ENCODE measurements at regions not wholly inside any gene's neighbourhood (a gene's known extent, or its start where the extent isn't known, plus 50 kb on each side); places are given as distances from the start of the nearest gene placed in this dataset.

DNA sequence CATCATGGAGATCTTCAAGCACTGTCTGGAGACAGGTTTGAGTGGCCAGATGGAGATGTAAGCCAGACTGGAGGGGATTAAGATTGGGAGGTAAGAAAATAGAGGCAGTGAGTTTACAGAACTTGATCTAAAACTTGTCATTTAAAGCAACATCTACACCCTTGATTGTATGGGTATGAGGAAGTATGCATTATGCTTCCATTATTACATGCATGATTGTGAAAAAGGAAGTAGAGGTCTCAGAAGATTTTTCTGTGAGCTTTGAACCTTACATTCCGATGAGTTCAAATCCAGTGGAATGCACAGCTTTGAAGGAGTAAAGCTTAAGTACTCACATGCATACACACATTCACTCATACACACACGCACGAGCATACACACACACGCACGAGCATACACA lies 550.8 kb downstream of the MED13L start:
- no peaks in the 10 kb centered on the region for H3K9me3 ChIP-seq (ENCODE audit: low read length)
- H3K4me3 ChIP-seq (ENCODE audit: low read length) = no peak overlapping the region
- no peaks in the 10 kb centered on the region for H3K36me3 ChIP-seq (ENCODE audit: low read depth, low read length)
- H3K27ac ChIP-seq (ENCODE audit: low read length) = no peak overlapping the region
- peaks cover 63% of the 10 kb centered on the region for H3K27me3 ChIP-seq (ENCODE audit: low read length)
- no TSS peak for BruUV-seq (replicated peaks)
- no peak for ATAC-seq
- intact Hi-C loops (cut with micrococcal nuclease) = no loop called here
- no peak overlapping the region for H3K9ac ChIP-seq (ENCODE audit: low read length)
- ChIA-PET CTCF (no interaction called here), POLR2A (ENCODE audit: unreplicated experiment) (no interaction called here)
- TF ChIP-seq, protein P1, sequence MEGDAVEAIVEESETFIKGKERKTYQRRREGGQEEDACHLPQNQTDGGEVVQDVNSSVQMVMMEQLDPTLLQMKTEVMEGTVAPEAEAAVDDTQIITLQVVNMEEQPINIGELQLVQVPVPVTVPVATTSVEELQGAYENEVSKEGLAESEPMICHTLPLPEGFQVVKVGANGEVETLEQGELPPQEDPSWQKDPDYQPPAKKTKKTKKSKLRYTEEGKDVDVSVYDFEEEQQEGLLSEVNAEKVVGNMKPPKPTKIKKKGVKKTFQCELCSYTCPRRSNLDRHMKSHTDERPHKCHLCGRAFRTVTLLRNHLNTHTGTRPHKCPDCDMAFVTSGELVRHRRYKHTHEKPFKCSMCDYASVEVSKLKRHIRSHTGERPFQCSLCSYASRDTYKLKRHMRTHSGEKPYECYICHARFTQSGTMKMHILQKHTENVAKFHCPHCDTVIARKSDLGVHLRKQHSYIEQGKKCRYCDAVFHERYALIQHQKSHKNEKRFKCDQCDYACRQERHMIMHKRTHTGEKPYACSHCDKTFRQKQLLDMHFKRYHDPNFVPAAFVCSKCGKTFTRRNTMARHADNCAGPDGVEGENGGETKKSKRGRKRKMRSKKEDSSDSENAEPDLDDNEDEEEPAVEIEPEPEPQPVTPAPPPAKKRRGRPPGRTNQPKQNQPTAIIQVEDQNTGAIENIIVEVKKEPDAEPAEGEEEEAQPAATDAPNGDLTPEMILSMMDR (conservative IDR thresholded peaks at IDR 0.05; ENCODE audit: low read depth, low read length) = no peak
- no peak for TF ChIP-seq EZH2phosphoT487 (IDR thresholded peaks at IDR 0.05; ENCODE audit: borderline replicate concordance, low read length)
- TF ChIP-seq EZH2 (IDR thresholded peaks at IDR 0.05; ENCODE audit: low read length, unreplicated experiment) = no peak
- no peaks in the 10 kb centered on the region for H3K9me2 ChIP-seq (replicated peaks; ENCODE audit: low read length)
- no peaks in the 10 kb centered on the region for H4K20me1 ChIP-seq (ENCODE audit: low read length)
- no peak for DNase-seq
- H3F3A ChIP-seq (ENCODE audit: low read length, unreplicated experiment) = no peaks in the 10 kb centered on the region
- H2AFZ ChIP-seq (ENCODE audit: low read length) = no peak overlapping the region
- H3K4me2 ChIP-seq (ENCODE audit: low read length) = no peak overlapping the region
- no peaks in the 10 kb centered on the region for H3K4me1 ChIP-seq (ENCODE audit: insufficient read depth, low read length)
- no peaks in the 10 kb centered on the region for H3K79me2 ChIP-seq (ENCODE audit: low read length)

DNA sequence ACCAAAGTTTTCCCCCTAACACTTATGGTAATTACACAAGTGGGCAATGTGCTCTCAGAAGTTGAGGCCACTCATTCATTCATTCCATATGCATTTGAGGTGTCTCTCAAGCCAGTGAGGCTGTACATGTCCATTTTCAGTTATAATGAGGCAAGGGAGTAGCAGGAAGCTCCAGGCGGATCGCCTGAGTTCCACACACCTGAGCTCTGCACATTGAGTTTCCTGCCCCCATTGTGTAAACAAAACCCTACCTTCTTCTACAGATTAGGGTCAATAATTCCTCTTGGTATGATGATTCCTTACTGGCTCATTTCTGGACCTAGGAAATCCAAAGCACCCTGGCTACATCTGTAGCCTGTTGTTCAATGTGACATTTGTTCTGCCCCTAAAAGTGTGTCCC lies 555.3 kb downstream of the MED13L start:
- no peak overlapping the region for H2AFZ ChIP-seq (ENCODE audit: low read length)
- no peaks in the 10 kb centered on the region for H3K9me3 ChIP-seq (ENCODE audit: low read length)
- no peak overlapping the region for H3K27ac ChIP-seq (ENCODE audit: low read length)
- no peaks in the 10 kb centered on the region for H3K4me1 ChIP-seq (ENCODE audit: insufficient read depth, low read length)
- ChIA-PET POLR2A (ENCODE audit: unreplicated experiment) (no interaction called here), CTCF (no interaction called here)
- H3K27me3 ChIP-seq (ENCODE audit: low read length) = peaks cover 59% of the 10 kb centered on the region
- H3K4me3 ChIP-seq (ENCODE audit: low read length) = no peak overlapping the region
- TF ChIP-seq, protein P1 (conservative IDR thresholded peaks at IDR 0.05; ENCODE audit: low read depth, low read length) = no peak
- TF ChIP-seq EZH2 (IDR thresholded peaks at IDR 0.05; ENCODE audit: low read length, unreplicated experiment) = no peak
- no peak for TF ChIP-seq EZH2phosphoT487 (IDR thresholded peaks at IDR 0.05; ENCODE audit: borderline replicate concordance, low read length)
- no peaks in the 10 kb centered on the region for H3K36me3 ChIP-seq (ENCODE audit: low read depth, low read length)
- BruUV-seq (replicated peaks) = no TSS peak
- DNase-seq (no peak), ATAC-seq (no peak)
- intact Hi-C loops (cut with micrococcal nuclease) = no loop called here
- no peaks in the 10 kb centered on the region for H4K20me1 ChIP-seq (ENCODE audit: low read length)
- H3K79me2 ChIP-seq (ENCODE audit: low read length) = no peaks in the 10 kb centered on the region
- H3K9ac ChIP-seq (ENCODE audit: low read length) = no peak overlapping the region
- H3K4me2 ChIP-seq (ENCODE audit: low read length) = no peak overlapping the region
- H3K9me2 ChIP-seq (replicated peaks; ENCODE audit: low read length) = no peaks in the 10 kb centered on the region
- no peaks in the 10 kb centered on the region for H3F3A ChIP-seq (ENCODE audit: low read length, unreplicated experiment)

DNA sequence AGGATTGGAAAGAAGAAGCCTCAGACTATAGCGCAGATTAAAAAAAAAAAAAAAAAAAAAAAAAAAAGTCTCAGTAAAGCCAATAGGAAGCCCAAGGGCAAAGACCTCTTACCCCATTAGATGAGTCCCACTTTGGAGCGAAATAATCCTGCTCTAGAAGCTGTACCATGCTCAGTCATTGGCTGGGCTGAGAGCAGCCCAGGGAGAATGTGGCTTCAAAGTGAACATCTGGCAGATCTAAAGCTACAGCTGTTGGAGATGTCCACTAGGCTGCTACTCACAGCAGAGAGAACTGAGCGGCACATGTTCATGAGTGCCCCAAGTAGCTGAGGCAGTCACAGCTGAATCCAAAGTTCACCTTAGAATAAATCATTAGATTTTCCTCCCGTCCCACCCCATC lies 560.9 kb downstream of the MED13L start:
- Histone ChIP-seq H3K79me2 (ENCODE audit: low read length) (no peaks in the 10 kb centered on the region), H3K4me3 (ENCODE audit: low read length) (no peak overlapping the region), H4K20me1 (ENCODE audit: low read length) (no peaks in the 10 kb centered on the region), H3K9ac (ENCODE audit: low read length) (no peak overlapping the region), H3K9me2 (replicated peaks; ENCODE audit: low read length) (no peaks in the 10 kb centered on the region), H3K4me2 (ENCODE audit: low read length) (no peak overlapping the region), H2AFZ (ENCODE audit: low read length) (no peak overlapping the region), H3F3A (ENCODE audit: low read length, unreplicated experiment) (no peaks in the 10 kb centered on the region), H3K36me3 (ENCODE audit: low read depth, low read length) (no peaks in the 10 kb centered on the region), H3K4me1 (ENCODE audit: insufficient read depth, low read length) (no peaks in the 10 kb centered on the region), H3K27me3 (ENCODE audit: low read length) (peaks cover 57% of the 10 kb centered on the region), H3K9me3 (ENCODE audit: low read length) (no peaks in the 10 kb centered on the region), H3K27ac (ENCODE audit: low read length) (no peak overlapping the region)
- TF ChIP-seq, protein P1 (conservative IDR thresholded peaks at IDR 0.05; ENCODE audit: low read depth, low read length) = no peak
- TF ChIP-seq EZH2phosphoT487 (IDR thresholded peaks at IDR 0.05; ENCODE audit: borderline replicate concordance, low read length) (no peak), EZH2 (IDR thresholded peaks at IDR 0.05; ENCODE audit: low read length, unreplicated experiment) (no peak)
- DNase-seq = no peak
- no peak for ATAC-seq
- POLR2A ChIA-PET (ENCODE audit: unreplicated experiment) = no interaction called here
- BruUV-seq (replicated peaks) = no TSS peak
- CTCF ChIA-PET = no interaction called here
- intact Hi-C loops (cut with micrococcal nuclease) = no loop called here
